Endothelial cell of umbilical vein (primary cell): ENCODE measurements at regions not wholly inside any gene's neighbourhood (a gene's known extent, or its start where the extent isn't known, plus 50 kb on each side); places are given as distances from the start of the nearest gene placed in this dataset.

Experiments used
- BruUV-seq: library from RNA; stranded (reverse); fragments of 400-500 nt; replicated peaks from 2 replicates; lab custom pipeline; 2021; lab: Mats Ljungman, UMichigan
- CTCF ChIA-PET: fragments of 300-600, 350-600 bp; sonication (Branson Sonifier 250); formaldehyde crosslinking; loops from one replicate; lab custom pipeline; 2021; ENCODE audit warnings: antibody characterized with exemption, inconsistent platforms; lab: Charles Lee
- POLR2A ChIA-PET: fragments of 300-600, 350-600 bp; sonication (Branson Sonifier 250); formaldehyde crosslinking; loops from one replicate; lab custom pipeline; 2021; ENCODE audit warnings: antibody characterized with exemption, inconsistent platforms; lab: Charles Lee
- DNase-seq: peaks from one replicate; pipeline ENCODE4 v3.0.0-alpha.2; 2011; ENCODE audit warnings: low read depth, low spot score
- FAIRE-seq: peaks from 2 replicates; lab custom pipeline; 2011; peaks lifted over from hg19 to GRCh38; lab: Jason Lieb, UNC
- H2AFZ ChIP-seq: 2 replicates; pipeline ENCODE4 v1.6.0; 2012; ENCODE audit warnings: low read depth, low read length, control low read depth, inconsistent platforms
- H3K27ac ChIP-seq: 2 replicates; pipeline ENCODE4 v1.5.1; 2011; ENCODE audit warnings: low read depth, mild to moderate bottlenecking, control low read depth, low read length, moderate library complexity; ENCODE audit not compliant: insufficient read depth
- H3K27me3 ChIP-seq, 2 experiments: 2 replicates each; pipeline versions ENCODE4 v1.6.0 to v1.6.1; 2011; ENCODE audit warnings: low read length in 2 of 2, mixed read lengths in 1 of 2; ENCODE audit not compliant: control insufficient read depth in 2 of 2, insufficient read depth in 2 of 2
- H3K36me3 ChIP-seq, 2 experiments: 2 replicates in 1 of 2; 3 replicates in 1 of 2; pipeline ENCODE4 v1.5.1; 2011; ENCODE audit warnings: low read length in 2 of 2, mild to moderate bottlenecking in 1 of 2, moderate library complexity in 1 of 2; ENCODE audit not compliant: control insufficient read depth in 2 of 2, insufficient read depth in 2 of 2; ENCODE audit errors: extremely low read depth in 1 of 2
- H3K4me1 ChIP-seq: 3 replicates; pipeline ENCODE4 v1.5.1; 2011; ENCODE audit warnings: mild to moderate bottlenecking, low read length; ENCODE audit not compliant: control insufficient read depth, insufficient read depth; ENCODE audit errors: extremely low read depth
- H3K4me2 ChIP-seq: 2 replicates; pipeline ENCODE4 v1.6.1; 2011; ENCODE audit warnings: low read length, control low read depth, mixed read lengths; ENCODE audit not compliant: insufficient read depth
- H3K4me3 ChIP-seq, 3 experiments: fragments of 200-600 bp in 1 of 3; sonication (generic), shearing (Covaris generic) in 1 of 3; replicated peaks in 1 of 3; 2 replicates each; pipeline ENCODE4 v1.5.1; 2011 to 2016; ENCODE audit warnings: control low read depth in 3 of 3, low read length in 3 of 3, mild to moderate bottlenecking in 2 of 3, inconsistent platforms in 1 of 3, low read depth in 1 of 3, moderate library complexity in 1 of 3; ENCODE audit not compliant: insufficient read depth in 1 of 3
- H3K79me2 ChIP-seq: 2 replicates; pipeline ENCODE4 v1.6.0; 2012; ENCODE audit warnings: low read length, inconsistent platforms; ENCODE audit not compliant: control insufficient read depth, insufficient read depth
- H3K9ac ChIP-seq: replicated peaks from 2 replicates; pipeline ENCODE3; 2011; ENCODE audit warnings: low read length, control low read depth; ENCODE audit not compliant: insufficient read depth; ENCODE audit errors: extremely low read depth
- H3K9me1 ChIP-seq: replicated peaks from 3 replicates; pipeline ENCODE4 v1.6.0; 2011; ENCODE audit warnings: mild to moderate bottlenecking, low read length; ENCODE audit not compliant: control insufficient read depth, insufficient read depth; ENCODE audit errors: extremely low read depth
- H3K9me3 ChIP-seq: replicated peaks from 2 replicates; pipeline ENCODE4 v1.5.1; 2012; ENCODE audit warnings: low read length, inconsistent platforms; ENCODE audit not compliant: control insufficient read depth, insufficient read depth
- H4K20me1 ChIP-seq: replicated peaks from 2 replicates; pipeline ENCODE3; 2011; ENCODE audit warnings: mild to moderate bottlenecking, low read length; ENCODE audit not compliant: control insufficient read depth, insufficient read depth; ENCODE audit errors: extremely low read depth
- CTCF ChIP-seq, 2 donors: IDR thresholded peaks; 1 replicate in 1 of 2; 2 replicates in 1 of 2; pipeline ENCODE4 v1.5.1; 2011; ENCODE audit warnings: low read length in 2 of 2, mild to moderate bottlenecking in 2 of 2, moderate library complexity in 2 of 2, control low read depth in 1 of 2, inconsistent platforms in 1 of 2, low read depth in 1 of 2; ENCODE audit not compliant: insufficient read depth in 1 of 2; ENCODE audit errors: extremely low read depth in 1 of 2
- EZH2 ChIP-seq: IDR thresholded peaks from 2 replicates; pipeline ENCODE4 v1.6.1; 2012; ENCODE audit warnings: borderline replicate concordance, low read depth, mild to moderate bottlenecking, moderate library complexity, low read length, inconsistent platforms; ENCODE audit not compliant: severe bottlenecking
- FOS ChIP-seq: IDR thresholded peaks from 2 replicates; pipeline ENCODE4 v1.6.1; 2011; ENCODE audit warnings: mild to moderate bottlenecking, low read length, moderate library complexity, borderline replicate concordance; ENCODE audit not compliant: insufficient read depth
- GATA2 ChIP-seq: IDR thresholded peaks from 2 replicates; pipeline ENCODE4 v1.7.0; 2011; ENCODE audit warnings: low read depth, mild to moderate bottlenecking, moderate library complexity, mixed read lengths, low read length; ENCODE audit not compliant: insufficient read length, insufficient read depth
- JUN ChIP-seq: IDR thresholded peaks from 2 replicates; pipeline ENCODE4 v1.6.1; 2011; ENCODE audit warnings: borderline replicate concordance, low read depth; ENCODE audit not compliant: insufficient read length, insufficient read depth
- MAX ChIP-seq: IDR thresholded peaks from 2 replicates; pipeline ENCODE4 v1.6.1; 2011; ENCODE audit not compliant: insufficient read depth, insufficient read length
- MYC ChIP-seq: IDR thresholded peaks from one replicate; pipeline ENCODE4 v1.6.1; 2011; ENCODE audit warnings: mild to moderate bottlenecking, low read depth, low read length
- POLR2A ChIP-seq: IDR thresholded peaks from 2 replicates; pipeline ENCODE4 v1.6.1; 2012; ENCODE audit warnings: low read depth, mild to moderate bottlenecking, control low read depth, low read length
- POLR2AphosphoS5 ChIP-seq: IDR thresholded peaks from 2 replicates; pipeline ENCODE4 v1.6.1; 2012; ENCODE audit warnings: low read depth, mild to moderate bottlenecking, control low read depth, low read length, moderate library complexity; ENCODE audit not compliant: insufficient read depth
- dilution Hi-C: fragments of 300-500 bp; cut with MboI; formaldehyde crosslinking; loops from one replicate; pipeline ENCODE4 v1.15.0; 2019; ENCODE audit warnings: low sequenced_read_pairs; ENCODE audit not compliant: extremely low pct_ligation_motif_present
- intact Hi-C: fragments of 100-400 bp; cut with micrococcal nuclease; formaldehyde crosslinking; loops from one replicate; pipeline ENCODE4 v1.10.0; 2022

- FAIRE-seq (no peak), DNase-seq (no peak)
- no TSS peak for BruUV-seq
- H4K20me1 ChIP-seq, result no peaks in the 10 kb centered on the region
- no peaks in the 10 kb centered on the region for H3K4me1 ChIP-seq
- CTCF ChIA-PET, result interaction anchor here (1.5 kb wide), 1 partner anchor 649 kb away, joined by 7 read pairs; no protein-coding TSS in a partner anchor
- H2AFZ ChIP-seq, result no peak overlapping the region
- no peaks in the 10 kb centered on the region for H3K9me3 ChIP-seq
- H3K27ac ChIP-seq, result no peak overlapping the region
- no peaks in the 10 kb centered on the region for H3K9me1 ChIP-seq
- H3K27me3 ChIP-seq, result no peaks in the 10 kb centered on the region
- TF ChIP-seq MYC (no peak), FOS (no peak), EZH2 (no peak), MAX (no peak), CTCF (IDR thresholded peaks at IDR 0.05; ENCODE audit: extremely low read depth in 1 of 2, insufficient read depth in 1 of 2, low read depth in 1 of 2, low read length in 2 of 2) (no peak), GATA2 (no peak), JUN (no peak), POLR2AphosphoS5 (no peak), POLR2A (no peak)
- POLR2A ChIA-PET, result no interaction called here
- H3K79me2 ChIP-seq, result no peaks in the 10 kb centered on the region
- dilution Hi-C loops (no loop called here), intact Hi-C loops (no loop called here)
- no peak overlapping the region for H3K4me3 ChIP-seq
- no peak overlapping the region for H3K9ac ChIP-seq
- no peaks in the 10 kb centered on the region for H3K36me3 ChIP-seq
- H3K4me2 ChIP-seq, result no peak overlapping the region
These were observed 109.3 kb upstream of the SNX19 start for GRCh38 chr11:131025421-131026125.
